ENCODE measurements at regions not wholly inside any gene's neighbourhood (a gene's known extent, or its start where the extent isn't known, plus 50 kb on each side); places are given as distances from the start of the nearest gene placed in this dataset.

DNA sequence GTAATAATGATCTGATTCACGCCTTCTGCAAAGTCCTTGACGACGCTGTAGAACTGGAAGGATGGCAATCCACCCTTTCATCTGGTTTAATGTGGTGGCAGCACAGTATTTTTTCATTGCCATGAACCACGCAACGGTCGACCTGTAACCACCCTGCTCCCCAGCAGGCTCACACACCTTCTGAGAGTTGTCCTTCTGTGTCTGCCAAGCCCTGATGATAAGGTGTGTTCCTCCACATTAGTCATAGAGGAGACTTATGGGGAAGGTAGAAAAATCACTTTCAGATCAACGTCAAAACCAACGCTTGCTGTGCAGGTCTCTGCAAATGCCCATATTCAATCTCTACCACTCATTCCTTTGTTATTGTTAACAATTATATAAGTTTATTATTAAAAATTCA is 328.7 kb downstream of the SIPA1L2 start:
- TF ChIP-seq, protein P1, sequence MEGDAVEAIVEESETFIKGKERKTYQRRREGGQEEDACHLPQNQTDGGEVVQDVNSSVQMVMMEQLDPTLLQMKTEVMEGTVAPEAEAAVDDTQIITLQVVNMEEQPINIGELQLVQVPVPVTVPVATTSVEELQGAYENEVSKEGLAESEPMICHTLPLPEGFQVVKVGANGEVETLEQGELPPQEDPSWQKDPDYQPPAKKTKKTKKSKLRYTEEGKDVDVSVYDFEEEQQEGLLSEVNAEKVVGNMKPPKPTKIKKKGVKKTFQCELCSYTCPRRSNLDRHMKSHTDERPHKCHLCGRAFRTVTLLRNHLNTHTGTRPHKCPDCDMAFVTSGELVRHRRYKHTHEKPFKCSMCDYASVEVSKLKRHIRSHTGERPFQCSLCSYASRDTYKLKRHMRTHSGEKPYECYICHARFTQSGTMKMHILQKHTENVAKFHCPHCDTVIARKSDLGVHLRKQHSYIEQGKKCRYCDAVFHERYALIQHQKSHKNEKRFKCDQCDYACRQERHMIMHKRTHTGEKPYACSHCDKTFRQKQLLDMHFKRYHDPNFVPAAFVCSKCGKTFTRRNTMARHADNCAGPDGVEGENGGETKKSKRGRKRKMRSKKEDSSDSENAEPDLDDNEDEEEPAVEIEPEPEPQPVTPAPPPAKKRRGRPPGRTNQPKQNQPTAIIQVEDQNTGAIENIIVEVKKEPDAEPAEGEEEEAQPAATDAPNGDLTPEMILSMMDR (IDR thresholded peaks at IDR 0.05; ENCODE audit: low read depth, low read length, missing control alignments), result no peak
- H3K36me3 ChIP-seq (replicated peaks), result no peaks in the 10 kb centered on the region
- no peak overlapping the region for H3K4me3 ChIP-seq (ENCODE audit: low read depth, low read length)
- H3K27me3 ChIP-seq (replicated peaks), result no peaks in the 10 kb centered on the region
- H3K27ac ChIP-seq, result no peak overlapping the region
- in situ Hi-C loops (cut with HindIII; ENCODE audit: low pct_ligation_motif_present, low sequenced_read_pairs), result no loop called here
- no peak for DNase-seq

DNA sequence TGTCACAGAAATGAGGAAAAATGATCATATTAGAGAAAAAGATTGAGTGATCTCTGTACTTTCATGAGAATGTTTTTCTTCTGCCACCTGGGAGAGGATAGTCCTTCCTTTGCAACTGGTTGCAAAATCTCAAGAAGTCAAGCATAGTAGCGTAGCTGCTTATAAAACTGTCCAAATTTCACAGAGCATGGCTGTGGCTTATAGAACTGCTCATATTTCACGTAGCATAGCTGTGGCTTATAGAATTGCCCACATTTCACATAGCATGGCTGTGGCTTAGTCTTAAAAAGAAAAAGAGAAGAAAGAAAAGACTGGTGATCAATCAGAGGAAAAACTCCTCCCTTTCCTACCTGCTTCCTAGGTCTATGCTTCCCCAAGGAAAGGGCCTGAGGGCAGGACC is 329.5 kb downstream of the SIPA1L2 start:
- H3K4me3 ChIP-seq (ENCODE audit: low read depth, low read length), result no peak overlapping the region
- TF ChIP-seq, protein P1 (IDR thresholded peaks at IDR 0.05; ENCODE audit: low read depth, low read length, missing control alignments), result no peak
- in situ Hi-C loops (cut with HindIII; ENCODE audit: low pct_ligation_motif_present, low sequenced_read_pairs), result no loop called here
- DNase-seq, result no peak
- no peaks in the 10 kb centered on the region for H3K27me3 ChIP-seq (replicated peaks)
- H3K27ac ChIP-seq, result no peak overlapping the region
- no peaks in the 10 kb centered on the region for H3K36me3 ChIP-seq (replicated peaks)

DNA sequence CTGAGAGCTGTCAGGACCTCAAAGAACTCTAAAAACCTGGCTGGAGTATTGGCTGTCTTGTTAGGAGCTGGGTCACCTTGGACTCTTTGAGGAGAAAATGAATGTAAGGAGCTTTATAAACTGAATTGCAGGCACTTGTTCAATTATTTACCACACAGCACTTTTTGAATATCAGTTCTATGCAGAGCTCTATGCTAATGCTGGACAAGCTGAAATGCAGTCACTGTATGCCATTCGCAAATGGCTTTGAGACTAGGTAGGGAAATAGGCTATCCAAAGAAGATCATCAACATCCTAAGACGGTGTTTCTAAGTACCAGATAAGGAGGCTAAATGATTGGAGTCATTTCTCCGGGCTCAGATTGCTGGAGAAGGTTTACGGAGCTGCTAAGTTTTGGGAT is 333.5 kb downstream of the SIPA1L2 start:
- TF ChIP-seq, protein P1 (IDR thresholded peaks at IDR 0.05; ENCODE audit: low read depth, low read length, missing control alignments), result no peak
- no peak for DNase-seq
- H3K4me3 ChIP-seq (ENCODE audit: low read depth, low read length), result no peak overlapping the region
- in situ Hi-C loops (cut with HindIII; ENCODE audit: low pct_ligation_motif_present, low sequenced_read_pairs), result no loop called here
- H3K27ac ChIP-seq, result no peak overlapping the region
- no peaks in the 10 kb centered on the region for H3K36me3 ChIP-seq (replicated peaks)
- no peaks in the 10 kb centered on the region for H3K27me3 ChIP-seq (replicated peaks)

DNA sequence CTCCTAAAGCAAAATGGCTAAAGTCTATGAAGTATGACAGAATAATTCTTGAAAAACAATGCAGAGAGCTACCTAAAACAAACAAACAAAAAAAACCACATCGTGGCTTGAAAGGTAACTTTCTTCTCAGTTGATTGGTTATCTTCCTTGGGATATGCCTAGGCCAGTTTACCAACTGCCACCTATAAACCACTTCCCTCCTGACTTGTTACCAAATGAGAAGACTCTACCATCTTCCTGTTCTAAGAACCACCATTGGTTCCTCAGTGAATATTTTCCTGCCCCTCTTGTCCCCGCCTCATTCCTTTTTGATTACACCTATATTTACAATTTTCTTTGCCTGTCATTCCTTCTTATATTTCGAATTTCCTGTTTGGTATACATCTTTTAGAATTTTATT is 336.6 kb downstream of the SIPA1L2 start:
- no peak for DNase-seq
- H3K36me3 ChIP-seq (replicated peaks), result no peaks in the 10 kb centered on the region
- H3K27ac ChIP-seq, result no peak overlapping the region
- in situ Hi-C loops (cut with HindIII; ENCODE audit: low pct_ligation_motif_present, low sequenced_read_pairs), result no loop called here
- H3K27me3 ChIP-seq (replicated peaks), result no peaks in the 10 kb centered on the region
- H3K4me3 ChIP-seq (ENCODE audit: low read depth, low read length), result no peak overlapping the region
- TF ChIP-seq, protein P1 (IDR thresholded peaks at IDR 0.05; ENCODE audit: low read depth, low read length, missing control alignments), result no peak

DNA sequence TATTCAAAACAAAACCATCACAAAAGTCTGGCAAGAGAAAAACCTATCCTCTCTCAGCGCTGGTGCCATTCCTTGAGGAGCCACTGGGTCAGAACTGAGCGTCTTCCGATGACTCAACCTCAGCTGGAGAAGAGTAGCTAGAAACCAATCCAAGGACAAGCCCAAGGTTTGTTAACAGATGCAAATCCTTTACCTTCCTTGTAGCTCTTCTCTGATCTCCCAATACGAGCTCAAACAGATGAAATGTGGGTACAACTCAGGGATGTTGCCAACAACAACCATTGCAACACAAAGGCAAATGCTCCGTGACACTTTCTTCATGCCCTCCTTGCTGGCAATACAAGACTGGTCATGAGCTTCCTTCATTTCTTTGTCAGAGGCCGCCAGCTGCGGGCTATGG is 337.1 kb downstream of the SIPA1L2 start:
- no peak overlapping the region for H3K4me3 ChIP-seq (ENCODE audit: low read depth, low read length)
- TF ChIP-seq, protein P1 (IDR thresholded peaks at IDR 0.05; ENCODE audit: low read depth, low read length, missing control alignments), result no peak
- in situ Hi-C loops (cut with HindIII; ENCODE audit: low pct_ligation_motif_present, low sequenced_read_pairs), result no loop called here
- no peaks in the 10 kb centered on the region for H3K36me3 ChIP-seq (replicated peaks)
- no peak overlapping the region for H3K27ac ChIP-seq
- no peaks in the 10 kb centered on the region for H3K27me3 ChIP-seq (replicated peaks)
- no peak for DNase-seq

DNA sequence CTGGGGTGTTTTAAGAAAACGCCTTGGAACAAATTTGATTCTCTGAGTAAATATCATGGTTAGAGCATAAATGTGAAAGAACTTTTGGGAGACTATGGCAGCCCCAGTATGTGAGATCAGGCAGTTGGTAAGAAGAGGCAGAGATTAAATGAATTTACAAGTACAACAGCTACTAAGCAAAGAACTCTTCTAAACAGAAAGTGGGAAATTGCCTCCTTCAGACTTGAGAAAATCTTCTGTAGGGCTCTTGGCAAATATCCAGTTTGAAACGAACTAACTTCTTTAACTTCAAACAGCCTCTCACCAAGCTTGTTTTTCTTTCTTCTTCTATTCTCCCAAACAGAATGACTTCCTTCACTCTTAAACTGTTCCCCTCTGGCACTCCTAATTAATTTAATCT is 337.7 kb downstream of the SIPA1L2 start:
- no peak for DNase-seq
- Histone ChIP-seq H3K4me3 (ENCODE audit: low read depth, low read length) (no peak overlapping the region), H3K27ac (no peak overlapping the region), H3K36me3 (replicated peaks) (no peaks in the 10 kb centered on the region), H3K27me3 (replicated peaks) (no peaks in the 10 kb centered on the region)
- in situ Hi-C loops (cut with HindIII; ENCODE audit: low pct_ligation_motif_present, low sequenced_read_pairs), result no loop called here
- TF ChIP-seq, protein P1 (IDR thresholded peaks at IDR 0.05; ENCODE audit: low read depth, low read length, missing control alignments), result no peak
